ENCODE measurements at regions not wholly inside any gene's neighbourhood (a gene's known extent, or its start where the extent isn't known, plus 50 kb on each side); places are given as distances from the start of the nearest gene placed in this dataset.

DNA sequence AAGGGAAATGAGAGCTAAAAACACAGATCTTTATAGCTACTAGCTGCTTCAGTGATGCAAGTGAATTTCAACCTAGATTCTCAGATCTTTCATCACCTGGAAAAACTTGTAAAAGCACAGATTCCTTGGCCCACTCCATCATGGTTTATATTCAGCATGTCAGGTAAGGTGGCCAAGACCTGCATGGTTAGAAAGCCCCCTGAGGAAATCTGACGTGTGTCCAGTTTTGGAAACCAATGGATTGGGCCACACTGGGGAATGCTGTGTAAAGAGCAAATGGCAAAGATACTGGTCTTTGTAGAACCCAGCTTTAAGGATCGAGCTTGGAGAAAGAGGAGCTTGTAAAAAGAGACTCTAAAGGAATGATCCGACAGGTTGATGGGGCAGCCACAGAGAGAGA is 397.0 kb upstream of the ARRDC4 start:
- TF ChIP-seq, protein P1, sequence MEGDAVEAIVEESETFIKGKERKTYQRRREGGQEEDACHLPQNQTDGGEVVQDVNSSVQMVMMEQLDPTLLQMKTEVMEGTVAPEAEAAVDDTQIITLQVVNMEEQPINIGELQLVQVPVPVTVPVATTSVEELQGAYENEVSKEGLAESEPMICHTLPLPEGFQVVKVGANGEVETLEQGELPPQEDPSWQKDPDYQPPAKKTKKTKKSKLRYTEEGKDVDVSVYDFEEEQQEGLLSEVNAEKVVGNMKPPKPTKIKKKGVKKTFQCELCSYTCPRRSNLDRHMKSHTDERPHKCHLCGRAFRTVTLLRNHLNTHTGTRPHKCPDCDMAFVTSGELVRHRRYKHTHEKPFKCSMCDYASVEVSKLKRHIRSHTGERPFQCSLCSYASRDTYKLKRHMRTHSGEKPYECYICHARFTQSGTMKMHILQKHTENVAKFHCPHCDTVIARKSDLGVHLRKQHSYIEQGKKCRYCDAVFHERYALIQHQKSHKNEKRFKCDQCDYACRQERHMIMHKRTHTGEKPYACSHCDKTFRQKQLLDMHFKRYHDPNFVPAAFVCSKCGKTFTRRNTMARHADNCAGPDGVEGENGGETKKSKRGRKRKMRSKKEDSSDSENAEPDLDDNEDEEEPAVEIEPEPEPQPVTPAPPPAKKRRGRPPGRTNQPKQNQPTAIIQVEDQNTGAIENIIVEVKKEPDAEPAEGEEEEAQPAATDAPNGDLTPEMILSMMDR (IDR thresholded peaks at IDR 0.05) = no peak
- TF ChIP-seq POLR2A (IDR thresholded peaks at IDR 0.05) (no peak), POLR2AphosphoS5 (IDR thresholded peaks at IDR 0.05) (no peak)

All from prostate gland (tissue), 2 donors.